ENCODE measurements at regions not wholly inside any gene's neighbourhood (a gene's known extent, or its start where the extent isn't known, plus 50 kb on each side); places are given as distances from the start of the nearest gene placed in this dataset.

DNA sequence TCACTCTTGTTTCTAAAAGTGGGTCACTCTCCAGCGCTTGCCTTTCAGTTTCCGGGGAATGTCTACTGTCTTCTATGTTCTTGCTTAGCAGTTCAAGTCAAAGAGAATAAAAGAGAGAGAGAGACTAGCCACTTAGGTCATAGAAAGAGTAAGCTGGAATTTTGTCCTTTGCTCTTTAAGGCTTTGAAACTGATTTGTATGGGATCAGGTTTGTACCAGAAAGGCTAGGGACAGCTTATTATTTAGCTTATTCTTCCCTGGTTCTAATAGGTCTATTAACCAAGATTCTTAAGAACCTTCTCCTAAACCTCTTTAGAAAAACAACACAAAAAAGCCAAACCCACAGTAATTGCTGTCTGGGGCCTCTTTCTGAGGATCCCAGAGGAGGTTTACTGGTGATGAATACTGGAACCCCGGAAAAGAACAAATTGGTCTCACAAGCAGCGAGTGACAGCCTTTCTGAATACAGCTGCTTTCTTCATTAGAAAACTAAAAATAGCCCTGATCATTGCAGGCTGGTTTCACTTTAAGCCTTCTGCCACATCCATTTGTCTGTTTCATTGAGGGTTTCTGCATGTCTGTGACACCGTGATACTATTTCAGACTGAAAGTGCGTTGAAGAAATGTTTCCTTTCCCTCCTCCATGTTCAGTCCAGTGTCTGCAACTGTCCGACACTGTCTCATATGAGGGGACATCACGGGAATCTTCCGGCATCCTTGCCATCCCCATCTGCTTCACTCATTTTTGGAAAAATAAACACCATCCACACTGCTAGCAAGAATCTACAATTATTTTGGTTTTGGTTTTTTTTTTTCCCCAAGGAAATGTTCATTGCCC is 75.1 kb upstream of the ATXN1 start:
- CTCF ChIA-PET: interaction anchor here (0.5 kb wide), 1 partner anchor 66 kb away, joined by 6 read pairs; no protein-coding TSS in a partner anchor
- Mint-ChIP-seq H3K27me3 (ENCODE audit: unreplicated experiment) (no peaks in the 10 kb centered on the region), H3K9me3 (ENCODE audit: low read depth, unreplicated experiment) (no peaks in the 10 kb centered on the region), H3K36me3 (ENCODE audit: insufficient read depth, unreplicated experiment) (no peaks in the 10 kb centered on the region), H3K4me1 (ENCODE audit: low read depth, unreplicated experiment) (peaks cover 18% of the 10 kb centered on the region), H3K4me3 (ENCODE audit: low read depth, unreplicated experiment) (no peak overlapping the region), H3K27ac (ENCODE audit: unreplicated experiment) (no peak overlapping the region)
- TF ChIP-seq CTCF (IDR thresholded peaks at IDR 0.05; ENCODE audit: unreplicated experiment): no peak
- intact Hi-C loops (cut with micrococcal nuclease; ENCODE audit: unreplicated experiment): no loop called here
- BruUV-seq (replicated peaks): no TSS peak
- DNase-seq: no peak

DNA sequence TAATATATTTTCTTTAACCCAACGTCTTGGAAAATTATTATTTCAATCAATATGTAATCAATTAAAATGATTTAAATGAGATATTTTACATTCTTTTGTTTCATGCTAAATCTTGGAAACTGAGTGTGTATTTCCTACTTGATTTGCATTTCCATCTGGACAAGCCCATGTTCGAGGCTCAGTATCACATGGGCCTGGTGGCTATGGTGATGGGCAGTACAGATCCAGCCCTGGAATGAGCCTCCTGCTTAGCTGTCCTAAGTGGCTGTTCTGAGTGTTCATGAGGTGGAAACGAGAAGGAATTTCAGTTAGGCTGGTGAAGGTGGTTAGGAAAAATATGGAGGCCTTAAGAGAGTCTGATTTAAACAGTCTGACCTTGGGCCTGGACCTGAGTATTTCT is 73.0 kb upstream of the ATXN1 start:
- Mint-ChIP-seq H3K9me3 (ENCODE audit: low read depth, unreplicated experiment) (no peaks in the 10 kb centered on the region), H3K27me3 (ENCODE audit: unreplicated experiment) (no peaks in the 10 kb centered on the region), H3K36me3 (ENCODE audit: insufficient read depth, unreplicated experiment) (no peaks in the 10 kb centered on the region), H3K4me1 (ENCODE audit: low read depth, unreplicated experiment) (peaks cover 10% of the 10 kb centered on the region), H3K27ac (ENCODE audit: unreplicated experiment) (no peak overlapping the region), H3K4me3 (ENCODE audit: low read depth, unreplicated experiment) (no peak overlapping the region)
- CTCF ChIA-PET: no interaction called here
- no peak for DNase-seq
- TF ChIP-seq CTCF (IDR thresholded peaks at IDR 0.05; ENCODE audit: unreplicated experiment): no peak
- intact Hi-C loops (cut with micrococcal nuclease; ENCODE audit: unreplicated experiment): no loop called here
- no TSS peak for BruUV-seq (replicated peaks)

DNA sequence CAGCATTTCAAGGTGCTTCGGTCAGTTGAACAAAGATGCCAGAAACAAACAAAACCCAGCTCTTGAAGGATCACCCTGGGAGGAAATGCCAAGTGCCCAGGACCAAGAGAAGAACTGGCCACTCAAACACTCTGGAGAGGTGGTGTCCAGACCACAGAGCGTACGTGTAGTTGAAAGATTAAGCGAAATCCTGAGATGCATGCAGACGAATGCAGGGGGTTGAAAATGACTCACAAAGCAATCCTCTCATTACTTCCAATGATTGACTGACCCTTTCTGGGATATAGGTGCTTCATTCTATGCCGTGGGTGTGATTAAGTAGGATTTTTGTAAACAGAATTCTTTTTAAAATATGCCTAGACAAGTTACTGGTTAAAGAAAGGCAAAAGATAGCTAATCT is 71.5 kb upstream of the ATXN1 start:
- TF ChIP-seq CTCF (IDR thresholded peaks at IDR 0.05; ENCODE audit: unreplicated experiment): no peak
- Mint-ChIP-seq H3K27me3 (ENCODE audit: unreplicated experiment) (no peaks in the 10 kb centered on the region), H3K9me3 (ENCODE audit: low read depth, unreplicated experiment) (no peaks in the 10 kb centered on the region), H3K27ac (ENCODE audit: unreplicated experiment) (no peak overlapping the region), H3K4me1 (ENCODE audit: low read depth, unreplicated experiment) (peaks cover 10% of the 10 kb centered on the region), H3K36me3 (ENCODE audit: insufficient read depth, unreplicated experiment) (no peaks in the 10 kb centered on the region), H3K4me3 (ENCODE audit: low read depth, unreplicated experiment) (no peak overlapping the region)
- CTCF ChIA-PET: interaction anchor here (0.7 kb wide), 1 partner anchor 69 kb away, joined by 3 read pairs; no protein-coding TSS in a partner anchor
- BruUV-seq (replicated peaks): no TSS peak
- no peak for DNase-seq
- intact Hi-C loops (cut with micrococcal nuclease; ENCODE audit: unreplicated experiment): no loop called here

DNA sequence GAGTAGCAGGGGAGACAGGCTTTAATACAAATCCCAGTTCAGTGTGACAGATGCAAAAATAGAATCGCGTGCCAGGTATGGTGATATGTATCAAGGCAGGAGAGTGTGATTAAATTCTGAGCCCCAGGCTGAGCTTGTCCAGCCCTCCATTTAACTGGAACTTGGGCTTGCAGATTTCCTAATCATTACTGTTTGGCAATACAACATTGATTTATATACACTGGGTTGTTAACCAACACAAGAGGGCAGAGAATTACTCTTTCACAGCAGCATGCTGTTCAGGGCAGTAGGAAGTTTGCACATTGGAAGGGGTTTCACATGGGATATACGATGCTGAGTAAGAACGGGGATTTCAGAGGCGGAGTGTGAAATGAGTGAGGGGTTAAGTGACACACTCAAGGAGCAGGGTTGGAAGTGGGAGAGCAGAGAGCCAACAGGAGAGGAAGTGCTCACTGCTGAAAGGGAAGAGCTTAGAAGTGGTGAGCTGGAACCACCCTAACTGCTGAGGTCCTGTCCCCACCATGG is 70.8 kb upstream of the ATXN1 start:
- Mint-ChIP-seq H3K4me1 (ENCODE audit: low read depth, unreplicated experiment) (peaks cover 10% of the 10 kb centered on the region), H3K27ac (ENCODE audit: unreplicated experiment) (no peak overlapping the region), H3K4me3 (ENCODE audit: low read depth, unreplicated experiment) (no peak overlapping the region), H3K36me3 (ENCODE audit: insufficient read depth, unreplicated experiment) (no peaks in the 10 kb centered on the region), H3K9me3 (ENCODE audit: low read depth, unreplicated experiment) (no peaks in the 10 kb centered on the region), H3K27me3 (ENCODE audit: unreplicated experiment) (no peaks in the 10 kb centered on the region)
- no TSS peak for BruUV-seq (replicated peaks)
- CTCF ChIA-PET: no interaction called here
- intact Hi-C loops (cut with micrococcal nuclease; ENCODE audit: unreplicated experiment): no loop called here
- TF ChIP-seq CTCF (IDR thresholded peaks at IDR 0.05; ENCODE audit: unreplicated experiment): no peak
- DNase-seq: no peak

Data from Calu3 (cell line).